Jurkat, Clone E6-1 (cell line): ENCODE measurements at regions not wholly inside any gene's neighbourhood (a gene's known extent, or its start where the extent isn't known, plus 50 kb on each side); places are given as distances from the start of the nearest gene placed in this dataset.

Experiments used
- DNase-seq: peaks from one replicate; pipeline ENCODE4 v3.0.0-alpha.2; 2011; ENCODE audit warnings: low read depth, low spot score
- H3K4me3 ChIP-seq: 2 replicates; pipeline ENCODE4 v1.5.1; 2011; ENCODE audit warnings: mild to moderate bottlenecking, low read length, control low read depth, moderate library complexity

GRCh38 chr6:22087960-22088706, 208.7 kb downstream of the PRL start:
- no peak overlapping the region for H3K4me3 ChIP-seq
- DNase-seq = no peak

GRCh38 chr6:22091424-22091948, 205.3 kb downstream of the PRL start:
- no peak for DNase-seq
- H3K4me3 ChIP-seq = no peak overlapping the region

- H3K4me3 ChIP-seq = no peak overlapping the region
- no peak for DNase-seq
Measured at GRCh38 chr6:22095836-22096235, 201.0 kb downstream of the PRL start.

GRCh38 chr6:22098601-22099031, 198.2 kb downstream of the PRL start:
- no peak for DNase-seq
- no peak overlapping the region for H3K4me3 ChIP-seq

GRCh38 chr6:22099231-22099630, 197.6 kb downstream of the PRL start:
- no peak overlapping the region for H3K4me3 ChIP-seq
- no peak for DNase-seq

- no peak for DNase-seq
- no peak overlapping the region for H3K4me3 ChIP-seq
Measured at GRCh38 chr6:22099923-22100322, 196.9 kb downstream of the PRL start.

GRCh38 chr6:22101163-22101562, 195.7 kb downstream of the PRL start:
- no peak overlapping the region for H3K4me3 ChIP-seq
- DNase-seq = no peak

- H3K4me3 ChIP-seq = no peak overlapping the region
- no peak for DNase-seq
Measured at GRCh38 chr6:22102671-22103070, 194.2 kb downstream of the PRL start.

GRCh38 chr6:22106451-22106850, 190.4 kb downstream of the PRL start:
- DNase-seq = no peak
- H3K4me3 ChIP-seq = no peak overlapping the region

- H3K4me3 ChIP-seq = no peak overlapping the region
- no peak for DNase-seq
Measured at GRCh38 chr6:22106961-22107360, 189.9 kb downstream of the PRL start.

- no peak overlapping the region for H3K4me3 ChIP-seq
- DNase-seq = no peak
Measured at GRCh38 chr6:22108199-22108598, 188.6 kb downstream of the PRL start.

- no peak for DNase-seq
Measured at GRCh38 chr6:22110061-22110460, 186.8 kb downstream of the PRL start.

GRCh38 chr6:22112461-22112860, 184.4 kb downstream of the PRL start:
- DNase-seq = no peak
- H3K4me3 ChIP-seq = no peak overlapping the region

More at GRCh38 chr6:22110061-22110460, 186.8 kb downstream of the PRL start:
- H3K4me3 ChIP-seq = no peak overlapping the region

- no peak overlapping the region for H3K4me3 ChIP-seq
- no peak for DNase-seq
Measured at GRCh38 chr6:22113026-22113766, 183.6 kb downstream of the PRL start.

- no peak overlapping the region for H3K4me3 ChIP-seq
- no peak for DNase-seq
Measured at GRCh38 chr6:22115559-22115958, 181.3 kb downstream of the PRL start.

- no peak overlapping the region for H3K4me3 ChIP-seq
- DNase-seq = no peak
Measured at GRCh38 chr6:22117631-22118030, 179.2 kb downstream of the PRL start.

GRCh38 chr6:22119500-22119899, 177.3 kb downstream of the PRL start:
- no peak overlapping the region for H3K4me3 ChIP-seq
- no peak for DNase-seq

GRCh38 chr6:22124756-22125155, 172.1 kb downstream of the PRL start:
- no peak for DNase-seq
- no peak overlapping the region for H3K4me3 ChIP-seq

- no peak overlapping the region for H3K4me3 ChIP-seq
Measured at GRCh38 chr6:22126910-22127309, 169.9 kb downstream of the PRL start.

GRCh38 chr6:22129751-22130150, 167.1 kb downstream of the PRL start:
- H3K4me3 ChIP-seq = no peak overlapping the region
- no peak for DNase-seq

More at GRCh38 chr6:22126910-22127309, 169.9 kb downstream of the PRL start:
- no peak for DNase-seq
